HG03457 (cell line): ENCODE measurements at regions not wholly inside any gene's neighbourhood (a gene's known extent, or its start where the extent isn't known, plus 50 kb on each side); places are given as distances from the start of the nearest gene placed in this dataset.
A peak's percentile ranks its signal among the peaks of the same experiment; 100 is the strongest.

Experiments
- ATAC-seq: cut with Tn5 transposase; IDR thresholded peaks from one replicate; pipeline ENCODE4 v1.9.1; 2021; ENCODE audit warnings: moderate number of reproducible peaks; ENCODE audit not compliant: unreplicated experiment

- no peak for ATAC-seq
Observed at GRCh38 chrX:40172401-40173142, 74.8 kb upstream of the BCOR start.

GRCh38 chrX:40171513-40172400 lies 74.0 kb upstream of the BCOR start:
- no peak for ATAC-seq

GRCh38 chrX:40170830-40171512 lies 73.2 kb upstream of the BCOR start:
- ATAC-seq: no peak

- peak; percentile 42 for ATAC-seq
Observed at GRCh38 chrX:40169193-40170101, 71.7 kb upstream of the BCOR start.

GRCh38 chrX:40168480-40169011 lies 70.8 kb upstream of the BCOR start:
- no peak for ATAC-seq

- ATAC-seq: no peak
Observed at GRCh38 chrX:40167850-40168479, 70.2 kb upstream of the BCOR start.

GRCh38 chrX:40167233-40167849 lies 69.6 kb upstream of the BCOR start:
- ATAC-seq: no peak

GRCh38 chrX:40166582-40166981 lies 68.8 kb upstream of the BCOR start:
- ATAC-seq: no peak

- no peak for ATAC-seq
Observed at GRCh38 chrX:40165861-40166260, 68.1 kb upstream of the BCOR start.

GRCh38 chrX:40165206-40165605 lies 67.4 kb upstream of the BCOR start:
- no peak for ATAC-seq

GRCh38 chrX:40164751-40165150 lies 67.0 kb upstream of the BCOR start:
- ATAC-seq: no peak

- no peak for ATAC-seq
Observed at GRCh38 chrX:40158036-40158706, 60.4 kb upstream of the BCOR start.

- no peak for ATAC-seq
Observed at GRCh38 chrX:40157228-40158035, 59.7 kb upstream of the BCOR start.

GRCh38 chrX:40156470-40157227 lies 58.9 kb upstream of the BCOR start:
- no peak for ATAC-seq

GRCh38 chrX:40155589-40156469 lies 58.1 kb upstream of the BCOR start:
- no peak for ATAC-seq

- no peak for ATAC-seq
Observed at GRCh38 chrX:40154853-40155588, 57.3 kb upstream of the BCOR start.
